SK-N-MC (cell line): ENCODE measurements at regions not wholly inside any gene's neighbourhood (a gene's known extent, or its start where the extent isn't known, plus 50 kb on each side); places are given as distances from the start of the nearest gene placed in this dataset.

ENCODE experiments used
- EZH2 ChIP-seq: fragments of 200-600 bp; sonication (generic); IDR thresholded peaks from one replicate; pipeline ENCODE4 v1.6.1; 2017; ENCODE audit warnings: antibody characterized with exemption
- POLR2AphosphoS5 ChIP-seq: IDR thresholded peaks from 2 replicates; pipeline ENCODE4 v1.6.1; 2012; ENCODE audit warnings: mild to moderate bottlenecking, low read depth, low read length, borderline replicate concordance

GRCh38 chr12:91841822-91842221, 303.8 kb downstream of the BTG1 start:
- no peak for TF ChIP-seq POLR2AphosphoS5
- TF ChIP-seq EZH2 = no peak
